OCI-LY7 (cell line): ENCODE measurements at regions not wholly inside any gene's neighbourhood (a gene's known extent, or its start where the extent isn't known, plus 50 kb on each side); places are given as distances from the start of the nearest gene placed in this dataset.

Experiments
- BruUV-seq: library from RNA; stranded (reverse); fragments of 400-500 nt; replicated peaks from 2 replicates; lab custom pipeline; 2021; lab: Mats Ljungman, UMichigan
- CTCF ChIA-PET: fragments of 300-600 bp; sonication (Branson Sonifier 250); formaldehyde crosslinking; loops from one replicate; lab custom pipeline; 2022; ENCODE audit warnings: antibody characterized with exemption; ENCODE audit not compliant: unreplicated experiment; lab: Charles Lee
- POLR2A ChIA-PET: fragments of 300-600 bp; sonication (Branson Sonifier 250); formaldehyde crosslinking; loops from one replicate; lab custom pipeline; 2022; ENCODE audit warnings: antibody characterized with exemption; lab: Charles Lee
- DNase-seq: peaks from one replicate; pipeline ENCODE4 v3.0.0-alpha.2; 2015; ENCODE audit warnings: low spot score
- H2AFZ ChIP-seq: fragments of 200-600 bp; sonication (generic), shearing (Covaris generic); 2 replicates; pipeline ENCODE4 v1.6.1; 2014; ENCODE audit warnings: mild to moderate bottlenecking, antibody characterized with exemption, low read length, moderate library complexity
- H3K27ac ChIP-seq: fragments of 200-600 bp; sonication (generic); 2 replicates; pipeline ENCODE4 v1.5.1; 2014; ENCODE audit warnings: mixed run types, low read depth, mild to moderate bottlenecking, moderate library complexity, low read length, inconsistent platforms; ENCODE audit not compliant: poor library complexity, severe bottlenecking
- H3K36me3 ChIP-seq: fragments of 200-600 bp; sonication (generic); 2 replicates; pipeline ENCODE4 v1.6.1; 2014; ENCODE audit warnings: mild to moderate bottlenecking, antibody characterized with exemption, low read length, moderate library complexity, mixed read lengths; ENCODE audit not compliant: insufficient read depth
- H3K4me1 ChIP-seq: fragments of 200-600 bp; sonication (generic); 2 replicates; pipeline ENCODE4 v1.5.1; 2014; ENCODE audit warnings: mild to moderate bottlenecking, low read length; ENCODE audit not compliant: insufficient read depth, poor library complexity, severe bottlenecking
- H3K4me2 ChIP-seq: fragments of 200-600 bp; sonication (generic); 2 replicates; pipeline ENCODE4 v1.6.1; 2014; ENCODE audit warnings: mild to moderate bottlenecking, low read length
- H3K4me3 ChIP-seq: fragments of 200-600 bp; sonication (generic); 2 replicates; pipeline ENCODE4 v1.5.1; 2014; ENCODE audit warnings: mild to moderate bottlenecking, low read depth, low read length; ENCODE audit not compliant: poor library complexity, severe bottlenecking
- H3K79me2 ChIP-seq: fragments of 200-600 bp; sonication (generic); 2 replicates; pipeline ENCODE4 v1.6.1; 2016; ENCODE audit warnings: low read depth, mild to moderate bottlenecking, low read length, moderate library complexity, mixed read lengths; ENCODE audit not compliant: insufficient read depth
- H3K9me2 ChIP-seq: fragments of 200-600 bp; sonication (generic); 2 replicates; pipeline ENCODE4 v1.6.1; 2016; ENCODE audit warnings: mild to moderate bottlenecking, low read length, mixed read lengths; ENCODE audit not compliant: insufficient read depth
- H3K9me3 ChIP-seq: fragments of 200-600 bp; sonication (generic); 2 replicates; pipeline ENCODE4 v1.6.1; 2014; ENCODE audit warnings: mild to moderate bottlenecking, mixed run types, low read length, mixed read lengths
- H4K20me1 ChIP-seq: fragments of 200-600 bp; sonication (generic); 2 replicates; pipeline ENCODE4 v1.6.1; 2014; ENCODE audit warnings: mild to moderate bottlenecking, antibody characterized with exemption, low read length, moderate library complexity, mixed read lengths; ENCODE audit not compliant: insufficient read depth
- EZH2phosphoT487 ChIP-seq: fragments of 200-600 bp; sonication (generic); IDR thresholded peaks from 2 replicates; pipeline ENCODE4 v1.6.1; 2018; ENCODE audit warnings: low read depth, borderline replicate concordance, mild to moderate bottlenecking, mixed run types, antibody characterized with exemption, low read length, moderate library complexity, mixed read lengths
- intact Hi-C: fragments of 100-400 bp; cut with micrococcal nuclease; formaldehyde crosslinking; loops from one replicate; pipeline ENCODE4 v1.10.0; 2022; ENCODE audit not compliant: unreplicated experiment
- TF ChIP-seq, protein P1 (sequence below): fragments of 200-600 bp; sonication (generic); conservative IDR thresholded peaks from 2 replicates; pipeline ENCODE4 v1.5.1; 2014; ENCODE audit warnings: mild to moderate bottlenecking, antibody characterized with exemption, low read length, moderate library complexity, mixed read lengths

DNA sequence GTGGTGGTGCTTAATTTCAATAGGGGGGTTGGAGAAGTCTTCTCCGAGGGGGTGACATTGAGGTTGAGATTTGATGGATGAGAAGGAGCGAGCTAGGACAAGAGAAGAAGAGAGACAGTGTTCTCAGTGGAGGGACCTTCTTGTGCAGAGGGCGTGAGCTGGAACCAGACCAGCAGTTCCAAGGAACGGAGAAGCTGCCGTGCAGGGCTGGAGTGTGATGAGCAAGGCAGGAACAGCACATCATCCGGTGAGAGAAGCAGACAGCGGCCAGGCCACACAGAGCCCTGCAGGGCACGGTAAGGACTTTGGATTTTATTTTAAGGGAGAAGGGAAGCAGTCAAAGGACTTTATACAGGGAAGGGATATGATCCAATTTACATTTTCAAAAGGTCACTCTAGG, 206.9 kb downstream of the MELK start:
- Histone ChIP-seq H3K9me3 (no peaks in the 10 kb centered on the region), H3K36me3 (no peaks in the 10 kb centered on the region)
- POLR2A ChIA-PET: no interaction called here

DNA sequence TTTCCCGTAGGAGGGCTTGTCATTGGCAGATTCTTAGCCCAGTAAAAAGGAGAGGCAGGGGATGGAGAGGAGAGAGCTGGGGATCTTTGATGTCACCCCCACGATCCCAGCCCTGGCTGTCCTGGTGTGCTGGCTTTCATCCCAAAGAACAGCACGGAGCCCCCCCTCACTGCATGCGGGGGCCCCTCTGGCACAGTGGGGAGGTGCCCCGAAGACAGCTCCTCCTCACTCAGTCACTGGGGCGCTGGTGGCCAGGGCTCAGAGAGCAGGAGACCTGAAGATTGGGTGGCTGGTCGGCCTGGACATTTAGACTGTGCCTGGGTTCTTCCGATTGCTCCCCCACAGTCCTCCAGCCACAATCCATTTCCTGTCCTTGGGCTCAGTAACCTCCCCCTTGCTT, 207.5 kb downstream of the MELK start:
- no peak overlapping the region for H3K4me2 ChIP-seq
- no peak overlapping the region for H3K4me3 ChIP-seq
- H3K9me3 ChIP-seq: no peaks in the 10 kb centered on the region
- H3K4me1 ChIP-seq: no peaks in the 10 kb centered on the region
- intact Hi-C loops: no loop called here
- H3K36me3 ChIP-seq: no peaks in the 10 kb centered on the region
- ChIA-PET CTCF (no interaction called here), POLR2A (no interaction called here)
- no peaks in the 10 kb centered on the region for H4K20me1 ChIP-seq
- H3K9me2 ChIP-seq: no peaks in the 10 kb centered on the region
- H3K79me2 ChIP-seq: no peaks in the 10 kb centered on the region
- no peak overlapping the region for H3K27ac ChIP-seq
- DNase-seq: no peak
- TF ChIP-seq EZH2phosphoT487: no peak
- TF ChIP-seq, protein P1, sequence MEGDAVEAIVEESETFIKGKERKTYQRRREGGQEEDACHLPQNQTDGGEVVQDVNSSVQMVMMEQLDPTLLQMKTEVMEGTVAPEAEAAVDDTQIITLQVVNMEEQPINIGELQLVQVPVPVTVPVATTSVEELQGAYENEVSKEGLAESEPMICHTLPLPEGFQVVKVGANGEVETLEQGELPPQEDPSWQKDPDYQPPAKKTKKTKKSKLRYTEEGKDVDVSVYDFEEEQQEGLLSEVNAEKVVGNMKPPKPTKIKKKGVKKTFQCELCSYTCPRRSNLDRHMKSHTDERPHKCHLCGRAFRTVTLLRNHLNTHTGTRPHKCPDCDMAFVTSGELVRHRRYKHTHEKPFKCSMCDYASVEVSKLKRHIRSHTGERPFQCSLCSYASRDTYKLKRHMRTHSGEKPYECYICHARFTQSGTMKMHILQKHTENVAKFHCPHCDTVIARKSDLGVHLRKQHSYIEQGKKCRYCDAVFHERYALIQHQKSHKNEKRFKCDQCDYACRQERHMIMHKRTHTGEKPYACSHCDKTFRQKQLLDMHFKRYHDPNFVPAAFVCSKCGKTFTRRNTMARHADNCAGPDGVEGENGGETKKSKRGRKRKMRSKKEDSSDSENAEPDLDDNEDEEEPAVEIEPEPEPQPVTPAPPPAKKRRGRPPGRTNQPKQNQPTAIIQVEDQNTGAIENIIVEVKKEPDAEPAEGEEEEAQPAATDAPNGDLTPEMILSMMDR: no peak
- H2AFZ ChIP-seq: no peak overlapping the region
- no TSS peak for BruUV-seq

More for the DNA sequence above, 206.9 kb downstream of the MELK start:
- no TSS peak for BruUV-seq
- H3K4me3 ChIP-seq: no peak overlapping the region
- no peak overlapping the region for H3K4me2 ChIP-seq
- no peaks in the 10 kb centered on the region for H4K20me1 ChIP-seq
- intact Hi-C loops: no loop called here
- no peaks in the 10 kb centered on the region for H3K9me2 ChIP-seq
- no peak overlapping the region for H2AFZ ChIP-seq
- TF ChIP-seq EZH2phosphoT487: no peak
- TF ChIP-seq, protein P1: no peak
- CTCF ChIA-PET: no interaction called here
- no peaks in the 10 kb centered on the region for H3K4me1 ChIP-seq
- DNase-seq: no peak
- no peak overlapping the region for H3K27ac ChIP-seq
- no peaks in the 10 kb centered on the region for H3K79me2 ChIP-seq

DNA sequence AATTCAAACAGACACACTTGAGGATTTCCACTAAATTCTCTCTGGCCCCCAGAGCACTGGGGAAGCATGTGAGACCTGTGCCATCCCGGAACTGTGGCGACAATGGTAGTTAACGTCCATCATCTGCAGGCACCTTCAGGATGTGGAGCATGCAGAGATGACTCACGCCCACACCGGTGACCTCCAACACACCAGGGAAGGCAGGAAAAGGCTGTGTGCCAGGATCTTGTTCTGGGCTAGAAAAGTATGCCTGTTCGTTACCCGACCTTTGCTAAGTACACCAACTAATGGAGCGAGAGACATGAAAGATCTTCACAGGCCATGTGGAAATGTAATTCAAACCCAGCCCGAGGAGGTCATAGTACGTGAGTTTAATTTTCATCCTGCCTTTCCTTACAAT, 208.8 kb downstream of the MELK start:
- Histone ChIP-seq H2AFZ (no peak overlapping the region), H3K4me2 (no peak overlapping the region), H3K27ac (no peak overlapping the region), H3K36me3 (no peaks in the 10 kb centered on the region), H3K9me3 (no peaks in the 10 kb centered on the region), H4K20me1 (no peaks in the 10 kb centered on the region), H3K79me2 (no peaks in the 10 kb centered on the region), H3K9me2 (no peaks in the 10 kb centered on the region), H3K4me1 (no peaks in the 10 kb centered on the region), H3K4me3 (no peak overlapping the region)
- intact Hi-C loops: no loop called here
- POLR2A ChIA-PET: no interaction called here
- no peak for TF ChIP-seq EZH2phosphoT487
- TF ChIP-seq, protein P1: no peak
- CTCF ChIA-PET: no interaction called here
- BruUV-seq: no TSS peak
- DNase-seq: no peak
